ENCODE measurements at regions not wholly inside any gene's neighbourhood (a gene's known extent, or its start where the extent isn't known, plus 50 kb on each side); places are given as distances from the start of the nearest gene placed in this dataset.

DNA sequence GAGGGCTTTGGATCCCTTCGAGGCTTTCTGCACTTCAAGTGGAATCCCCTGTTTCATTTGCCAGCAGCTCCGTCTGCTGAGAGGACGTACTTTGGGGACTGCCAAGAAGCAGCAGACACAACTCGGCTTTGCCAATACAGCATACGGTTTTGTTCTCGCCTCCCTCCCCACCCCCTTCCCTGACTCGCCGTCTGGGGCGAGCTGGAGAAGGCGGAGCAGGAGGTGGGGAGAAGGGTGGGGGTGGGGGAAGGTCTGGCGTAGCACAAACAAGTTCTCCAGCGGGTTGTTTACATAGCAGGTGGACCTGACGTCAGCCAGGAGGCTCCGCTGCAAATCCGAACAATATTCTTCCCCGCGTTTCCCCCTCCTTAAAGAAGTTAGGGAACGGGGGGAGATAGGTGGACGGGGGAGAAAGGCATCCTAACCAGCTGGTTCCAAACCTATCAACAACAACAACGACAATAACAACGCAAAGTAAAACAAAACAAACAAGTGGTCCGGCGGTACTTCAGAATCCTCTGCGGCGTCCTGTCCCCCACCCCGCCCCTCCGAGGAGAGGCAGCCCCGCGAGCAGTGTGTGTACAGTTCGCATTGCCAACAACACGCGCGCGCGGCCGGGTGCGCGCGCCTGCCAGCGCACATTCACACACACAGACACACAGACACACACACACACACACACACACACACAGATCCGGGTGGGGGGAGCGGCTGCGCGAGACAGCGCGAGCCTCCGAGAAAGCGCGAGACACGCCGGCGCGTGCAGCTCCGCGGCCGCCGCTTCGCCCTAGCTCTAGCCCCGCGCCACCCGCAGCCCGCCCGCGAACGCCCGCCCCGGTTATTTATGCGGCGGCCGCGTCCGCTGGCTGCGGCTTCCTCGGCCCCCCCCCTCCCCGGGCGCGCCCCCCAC lies 167.0 kb upstream of the PPP1R3A start:
- peak in 3 of 4 donors; percentile 46 to 65 (median 48) for TF ChIP-seq POLR2A (IDR thresholded peaks at IDR 0.05)
- TF ChIP-seq, protein P1, sequence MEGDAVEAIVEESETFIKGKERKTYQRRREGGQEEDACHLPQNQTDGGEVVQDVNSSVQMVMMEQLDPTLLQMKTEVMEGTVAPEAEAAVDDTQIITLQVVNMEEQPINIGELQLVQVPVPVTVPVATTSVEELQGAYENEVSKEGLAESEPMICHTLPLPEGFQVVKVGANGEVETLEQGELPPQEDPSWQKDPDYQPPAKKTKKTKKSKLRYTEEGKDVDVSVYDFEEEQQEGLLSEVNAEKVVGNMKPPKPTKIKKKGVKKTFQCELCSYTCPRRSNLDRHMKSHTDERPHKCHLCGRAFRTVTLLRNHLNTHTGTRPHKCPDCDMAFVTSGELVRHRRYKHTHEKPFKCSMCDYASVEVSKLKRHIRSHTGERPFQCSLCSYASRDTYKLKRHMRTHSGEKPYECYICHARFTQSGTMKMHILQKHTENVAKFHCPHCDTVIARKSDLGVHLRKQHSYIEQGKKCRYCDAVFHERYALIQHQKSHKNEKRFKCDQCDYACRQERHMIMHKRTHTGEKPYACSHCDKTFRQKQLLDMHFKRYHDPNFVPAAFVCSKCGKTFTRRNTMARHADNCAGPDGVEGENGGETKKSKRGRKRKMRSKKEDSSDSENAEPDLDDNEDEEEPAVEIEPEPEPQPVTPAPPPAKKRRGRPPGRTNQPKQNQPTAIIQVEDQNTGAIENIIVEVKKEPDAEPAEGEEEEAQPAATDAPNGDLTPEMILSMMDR (IDR thresholded peaks at IDR 0.05): no peak
- no peak for TF ChIP-seq EP300 (IDR thresholded peaks at IDR 0.05)
- TF ChIP-seq POLR2AphosphoS5 (IDR thresholded peaks at IDR 0.05): peak in 1 of 2 donors; percentile 87
